Trophoblast cell (in vitro differentiated cells and primary cell): ENCODE measurements at regions not wholly inside any gene's neighbourhood (a gene's known extent, or its start where the extent isn't known, plus 50 kb on each side); places are given as distances from the start of the nearest gene placed in this dataset.

Source experiments
- DNase-seq, 2 donors: peaks; one replicate each; pipeline ENCODE4 v3.0.0-alpha.2; 2016
- H2AFZ ChIP-seq: 2 replicates; pipeline ENCODE4 v1.6.1; 2013; ENCODE audit warnings: low read length, moderate library complexity, mild to moderate bottlenecking; ENCODE audit not compliant: insufficient read depth, poor library complexity
- H2AK5ac ChIP-seq: 2 replicates; pipeline ENCODE4 v1.6.1; 2013; ENCODE audit warnings: mild to moderate bottlenecking, low read length
- H2BK120ac ChIP-seq: 2 replicates; pipeline ENCODE4 v1.6.1; 2013; ENCODE audit warnings: low read length, mild to moderate bottlenecking, moderate library complexity; ENCODE audit not compliant: insufficient read depth, poor library complexity
- H2BK12ac ChIP-seq: 2 replicates; pipeline ENCODE4 v1.6.1; 2013; ENCODE audit warnings: mild to moderate bottlenecking, low read length, moderate library complexity
- H2BK5ac ChIP-seq: 2 replicates; pipeline ENCODE4 v1.6.1; 2013; ENCODE audit warnings: low read length, low read depth, moderate library complexity, mild to moderate bottlenecking; ENCODE audit not compliant: poor library complexity
- H3K14ac ChIP-seq: 2 replicates; pipeline ENCODE4 v1.6.1; 2013; ENCODE audit warnings: mild to moderate bottlenecking, low read length
- H3K18ac ChIP-seq: 2 replicates; pipeline ENCODE4 v1.6.1; 2013; ENCODE audit warnings: mild to moderate bottlenecking, low read length
- H3K23ac ChIP-seq: 2 replicates; pipeline ENCODE4 v1.6.1; 2013; ENCODE audit warnings: low read length
- H3K27ac ChIP-seq: 2 replicates; pipeline ENCODE4 v1.5.1; 2013; ENCODE audit warnings: low read depth, mild to moderate bottlenecking, inconsistent platforms, low read length, moderate library complexity
- H3K27me3 ChIP-seq: 2 replicates; pipeline ENCODE4 v1.6.1; 2013; ENCODE audit warnings: inconsistent platforms, mild to moderate bottlenecking, low read length, moderate library complexity; ENCODE audit not compliant: insufficient read depth
- H3K36me3 ChIP-seq, 2 experiments: 1 replicate in 1 of 2; 2 replicates in 1 of 2; pipeline ENCODE4 v1.6.1; 2013; ENCODE audit warnings: low read length in 2 of 2, mild to moderate bottlenecking in 2 of 2, moderate library complexity in 1 of 2; ENCODE audit not compliant: insufficient read depth in 2 of 2, control insufficient read depth in 1 of 2
- H3K4ac ChIP-seq: 2 replicates; pipeline ENCODE4 v1.6.1; 2013; ENCODE audit warnings: low read depth, mild to moderate bottlenecking, low read length, moderate library complexity
- H3K4me1 ChIP-seq, 2 experiments: 1 replicate in 1 of 2; 2 replicates in 1 of 2; pipeline ENCODE4 v1.6.1; 2013; ENCODE audit warnings: low read length in 2 of 2, mild to moderate bottlenecking in 2 of 2, moderate library complexity in 1 of 2; ENCODE audit not compliant: insufficient read depth in 2 of 2, control insufficient read depth in 1 of 2
- H3K4me2 ChIP-seq: 2 replicates; pipeline ENCODE4 v1.6.1; 2013; ENCODE audit warnings: inconsistent platforms, mild to moderate bottlenecking, low read length, moderate library complexity
- H3K4me3 ChIP-seq: 2 replicates; pipeline ENCODE4 v1.5.1; 2013; ENCODE audit warnings: mild to moderate bottlenecking, low read depth, low read length, inconsistent platforms
- H3K79me1 ChIP-seq: one replicate; pipeline ENCODE4 v1.6.1; 2013; ENCODE audit warnings: low read length
- H3K79me2 ChIP-seq: 2 replicates; pipeline ENCODE4 v1.6.1; 2013; ENCODE audit warnings: low read length, mild to moderate bottlenecking; ENCODE audit not compliant: control insufficient read depth, insufficient read depth, poor library complexity
- H3K9ac ChIP-seq: 2 replicates; pipeline ENCODE4 v1.6.1; 2013; ENCODE audit warnings: mild to moderate bottlenecking, low read length
- H3K9me3 ChIP-seq: 2 replicates; pipeline ENCODE4 v1.6.1; 2013; ENCODE audit warnings: low read depth, mild to moderate bottlenecking, control low read depth, inconsistent platforms, low read length; ENCODE audit not compliant: insufficient read depth
- H4K12ac ChIP-seq: 2 replicates; pipeline ENCODE4 v1.6.1; 2013; ENCODE audit warnings: low read depth, mild to moderate bottlenecking, low read length, moderate library complexity
- H4K8ac ChIP-seq: 2 replicates; pipeline ENCODE4 v1.6.1; 2013; ENCODE audit warnings: low read depth, mild to moderate bottlenecking, low read length, moderate library complexity
- H4K91ac ChIP-seq: one replicate; pipeline ENCODE4 v1.6.1; 2013; ENCODE audit warnings: low read depth, mild to moderate bottlenecking, low read length, moderate library complexity
- WGBS: extraction: QIAGEN DNeasy Blood & Tissue Kit; methylation state at CpG from one replicate; pipeline ENCODE4 v1.1.7; 2013; ENCODE audit warnings: missing lambda C conversion rate; ENCODE audit not compliant: insufficient read length, insufficient coverage; ENCODE audit errors: extremely low coverage; 5-methylcytosine and 5-hydroxymethylcytosine counted together

- no peaks in the 10 kb centered on the region for H3K79me2 ChIP-seq
- H4K91ac ChIP-seq = no peak overlapping the region
- no peaks in the 10 kb centered on the region for H3K27me3 ChIP-seq
- no peaks in the 10 kb centered on the region for H3K4me1 ChIP-seq
- no peak overlapping the region for H3K27ac ChIP-seq
- H3K4me2 ChIP-seq = no peak overlapping the region
- no peak overlapping the region for H3K9ac ChIP-seq
- no peak overlapping the region for H2AFZ ChIP-seq
- H3K4me3 ChIP-seq = no peak overlapping the region
- H2BK120ac ChIP-seq = no peak overlapping the region
- H4K12ac ChIP-seq = no peak overlapping the region
- no peak overlapping the region for H3K14ac ChIP-seq
- WGBS = no CpG with 5 or more reads among the region's 8 CpGs
- no peak overlapping the region for H4K8ac ChIP-seq
- H2BK5ac ChIP-seq = no peak overlapping the region
- no peak overlapping the region for H3K18ac ChIP-seq
- no peak overlapping the region for H3K4ac ChIP-seq
- no peak for DNase-seq
- no peak overlapping the region for H2AK5ac ChIP-seq
- no peak overlapping the region for H3K23ac ChIP-seq
- H3K79me1 ChIP-seq = no peaks in the 10 kb centered on the region
- no peak overlapping the region for H2BK12ac ChIP-seq
- no peaks in the 10 kb centered on the region for H3K9me3 ChIP-seq
- no peaks in the 10 kb centered on the region for H3K36me3 ChIP-seq
Observed at GRCh38 chr6:119966484-119966883, 616.9 kb upstream of the MAN1A1 start.

GRCh38 chr6:119965900-119966299 lies 616.3 kb upstream of the MAN1A1 start:
- no peak overlapping the region for H2AFZ ChIP-seq
- no peak overlapping the region for H3K23ac ChIP-seq
- no peak overlapping the region for H3K14ac ChIP-seq
- H3K79me2 ChIP-seq = no peaks in the 10 kb centered on the region
- H4K91ac ChIP-seq = no peak overlapping the region
- H2BK12ac ChIP-seq = no peak overlapping the region
- no peak overlapping the region for H3K27ac ChIP-seq
- H2AK5ac ChIP-seq = no peak overlapping the region
- H3K9me3 ChIP-seq = no peaks in the 10 kb centered on the region
- H2BK120ac ChIP-seq = no peak overlapping the region
- no peak for DNase-seq
- no peaks in the 10 kb centered on the region for H3K79me1 ChIP-seq
- H2BK5ac ChIP-seq = no peak overlapping the region
- no peaks in the 10 kb centered on the region for H3K4me1 ChIP-seq
- H3K9ac ChIP-seq = no peak overlapping the region
- no peaks in the 10 kb centered on the region for H3K36me3 ChIP-seq
- H4K12ac ChIP-seq = no peak overlapping the region
- H4K8ac ChIP-seq = no peak overlapping the region
- no peak overlapping the region for H3K18ac ChIP-seq
- no peak overlapping the region for H3K4ac ChIP-seq
- H3K4me2 ChIP-seq = no peak overlapping the region
- H3K27me3 ChIP-seq = no peaks in the 10 kb centered on the region
- no CpG with 5 or more reads among the region's 10 CpGs for whole genome bisulfite sequencing
- H3K4me3 ChIP-seq = no peak overlapping the region

GRCh38 chr6:119965008-119965407 lies 615.4 kb upstream of the MAN1A1 start:
- no peak overlapping the region for H2BK5ac ChIP-seq
- no peak overlapping the region for H2AFZ ChIP-seq
- no CpG with 5 or more reads among the region's 1 CpG for WGBS
- no peak overlapping the region for H3K18ac ChIP-seq
- H3K4me3 ChIP-seq = no peak overlapping the region
- H3K23ac ChIP-seq = no peak overlapping the region
- no peak overlapping the region for H3K14ac ChIP-seq
- H3K9ac ChIP-seq = no peak overlapping the region
- no peaks in the 10 kb centered on the region for H3K9me3 ChIP-seq
- H2BK120ac ChIP-seq = no peak overlapping the region
- no peak overlapping the region for H3K4ac ChIP-seq
- no peak overlapping the region for H4K8ac ChIP-seq
- no peak overlapping the region for H4K12ac ChIP-seq
- peaks cover 0 to under 1% of the 10 kb centered on the region in 2 experiments for H3K4me1 ChIP-seq
- no peaks in the 10 kb centered on the region for H3K79me2 ChIP-seq
- H2BK12ac ChIP-seq = no peak overlapping the region
- H2AK5ac ChIP-seq = no peak overlapping the region
- no peaks in the 10 kb centered on the region for H3K27me3 ChIP-seq
- H3K36me3 ChIP-seq = no peaks in the 10 kb centered on the region
- no peak overlapping the region for H4K91ac ChIP-seq
- H3K79me1 ChIP-seq = no peaks in the 10 kb centered on the region
- DNase-seq = no peak
- no peak overlapping the region for H3K27ac ChIP-seq
- H3K4me2 ChIP-seq = no peak overlapping the region

- H4K91ac ChIP-seq = no peak overlapping the region
- no peak overlapping the region for H3K14ac ChIP-seq
- no peak overlapping the region for H2AK5ac ChIP-seq
- H4K8ac ChIP-seq = no peak overlapping the region
- no peak overlapping the region for H2BK120ac ChIP-seq
- H2BK5ac ChIP-seq = no peak overlapping the region
- no peak overlapping the region for H3K27ac ChIP-seq
- no peak overlapping the region for H3K9ac ChIP-seq
- no peak overlapping the region for H2AFZ ChIP-seq
- no CpG with 5 or more reads among the region's 2 CpGs for WGBS
- H3K27me3 ChIP-seq = no peaks in the 10 kb centered on the region
- H3K79me1 ChIP-seq = no peaks in the 10 kb centered on the region
- no peak for DNase-seq
- H3K9me3 ChIP-seq = no peaks in the 10 kb centered on the region
- no peaks in the 10 kb centered on the region for H3K36me3 ChIP-seq
- no peak overlapping the region for H4K12ac ChIP-seq
- no peaks in the 10 kb centered on the region for H3K79me2 ChIP-seq
- H3K23ac ChIP-seq = no peak overlapping the region
- H3K4ac ChIP-seq = no peak overlapping the region
- no peak overlapping the region for H2BK12ac ChIP-seq
- H3K4me2 ChIP-seq = no peak overlapping the region
- H3K4me1 ChIP-seq = peaks cover under 1 to 4% of the 10 kb centered on the region in 2 experiments
- no peak overlapping the region for H3K18ac ChIP-seq
- no peak overlapping the region for H3K4me3 ChIP-seq
Observed at GRCh38 chr6:119962505-119962904, 612.9 kb upstream of the MAN1A1 start.
